PC-9 (cell line): ENCODE measurements at regions not wholly inside any gene's neighbourhood (a gene's known extent, or its start where the extent isn't known, plus 50 kb on each side); places are given as distances from the start of the nearest gene placed in this dataset.

ENCODE experiments used
- BruUV-seq: library from RNA; stranded (reverse); fragments of 400-500 nt; replicated peaks from 2 replicates; lab custom pipeline; 2021; lab: Mats Ljungman, UMichigan
- CTCF ChIA-PET: fragments of 300-600 bp; sonication (Branson Sonifier 250); formaldehyde crosslinking; loops from one replicate; lab custom pipeline; 2022; ENCODE audit warnings: antibody characterized with exemption; lab: Charles Lee
- POLR2A ChIA-PET: fragments of 300-600 bp; sonication (Branson Sonifier 250); formaldehyde crosslinking; loops from one replicate; lab custom pipeline; 2022; ENCODE audit warnings: antibody characterized with exemption; ENCODE audit not compliant: unreplicated experiment; lab: Charles Lee
- DNase-seq, 2 experiments: peaks; one replicate each; pipeline versions ENCODE4 v3.0.0 to v3.0.0-alpha.2; 2015 to 2022; ENCODE audit warnings: mixed read lengths in 1 of 2
- H2AFZ ChIP-seq: fragments of 200-600 bp; sonication (generic); 2 replicates; pipeline ENCODE4 v1.8.1; 2017; ENCODE audit warnings: antibody characterized with exemption
- H3F3A ChIP-seq: fragments of 200-600 bp; sonication (generic); 2 replicates; pipeline ENCODE4 v1.8.1; 2017; ENCODE audit warnings: antibody characterized with exemption, mild to moderate bottlenecking, low read depth; ENCODE audit not compliant: insufficient read depth
- H3K27ac ChIP-seq: fragments of 200-600 bp; sonication (generic); 2 replicates; pipeline ENCODE4 v1.6.1; 2016; ENCODE audit warnings: mixed run types
- H3K27me3 ChIP-seq: fragments of 200-600 bp; sonication (generic); 2 replicates; pipeline ENCODE4 v1.6.1; 2016; ENCODE audit warnings: low read depth, mixed run types; ENCODE audit not compliant: insufficient read depth
- H3K36me3 ChIP-seq: fragments of 200-600 bp; sonication (generic); 2 replicates; pipeline ENCODE4 v1.6.1; 2016; ENCODE audit warnings: low read depth, mixed run types
- H3K4me1 ChIP-seq: fragments of 200-600 bp; sonication (generic); replicated peaks from 2 replicates; pipeline ENCODE4 v1.6.1; 2016; ENCODE audit warnings: mixed run types; ENCODE audit not compliant: insufficient read depth
- H3K4me2 ChIP-seq: fragments of 200-600 bp; sonication (generic); 2 replicates; pipeline ENCODE4 v1.6.1; 2017; ENCODE audit warnings: mixed run types
- H3K4me3 ChIP-seq: fragments of 200-600 bp; sonication (generic); 2 replicates; pipeline ENCODE4 v1.6.1; 2016; ENCODE audit warnings: mixed run types
- H3K79me2 ChIP-seq: fragments of 200-600 bp; sonication (generic); 2 replicates; pipeline ENCODE4 v1.6.1; 2017; ENCODE audit warnings: low read depth, mixed run types
- H3K9me2 ChIP-seq: fragments of 200-600 bp; sonication (generic); 2 replicates; pipeline ENCODE4 v1.8.1; 2017; ENCODE audit warnings: mild to moderate bottlenecking; ENCODE audit not compliant: insufficient read depth
- H3K9me3 ChIP-seq: fragments of 200-600 bp; sonication (generic); 2 replicates; pipeline ENCODE4 v1.8.1; 2016; ENCODE audit warnings: low read depth; ENCODE audit not compliant: insufficient read depth
- H4K20me1 ChIP-seq: fragments of 200-600 bp; sonication (generic); 2 replicates; pipeline ENCODE4 v1.8.1; 2017; ENCODE audit not compliant: insufficient read depth
- CTCF ChIP-seq: fragments of 200-600 bp; sonication (generic); conservative IDR thresholded peaks from 2 replicates; pipeline ENCODE4 v1.6.1; 2017; ENCODE audit warnings: mixed run types, antibody characterized with exemption, mild to moderate bottlenecking, moderate library complexity
- EZH2 ChIP-seq: fragments of 200-600 bp; sonication (generic); IDR thresholded peaks from 2 replicates; pipeline ENCODE4 v1.8.0; 2017; ENCODE audit warnings: antibody characterized with exemption, low read depth
- intact Hi-C: fragments of 100-400 bp; cut with micrococcal nuclease; formaldehyde crosslinking; loops from one replicate; pipeline ENCODE4 v1.10.0; 2022; ENCODE audit not compliant: unreplicated experiment

GRCh38 chr9:82299870-82300269, 311.3 kb downstream of the SPATA31D1 start:
- no peaks in the 10 kb centered on the region for H3K9me2 ChIP-seq
- H3K4me2 ChIP-seq = no peak overlapping the region
- TF ChIP-seq CTCF (no peak), EZH2 (no peak)
- H4K20me1 ChIP-seq = no peaks in the 10 kb centered on the region
- H3K27ac ChIP-seq = no peak overlapping the region
- no peak for DNase-seq
- no TSS peak for BruUV-seq
- no peaks in the 10 kb centered on the region for H3K27me3 ChIP-seq
- POLR2A ChIA-PET = no interaction called here
- no peak overlapping the region for H3K4me3 ChIP-seq
- H3F3A ChIP-seq = no peaks in the 10 kb centered on the region
- no peaks in the 10 kb centered on the region for H3K4me1 ChIP-seq
- intact Hi-C loops = no loop called here
- H3K79me2 ChIP-seq = no peaks in the 10 kb centered on the region
- H3K9me3 ChIP-seq = no peaks in the 10 kb centered on the region
- no peak overlapping the region for H2AFZ ChIP-seq
- no peaks in the 10 kb centered on the region for H3K36me3 ChIP-seq
- CTCF ChIA-PET = no interaction called here

- Histone ChIP-seq H3K36me3 (no peaks in the 10 kb centered on the region), H4K20me1 (no peaks in the 10 kb centered on the region), H3F3A (no peaks in the 10 kb centered on the region), H3K4me2 (no peak overlapping the region), H2AFZ (no peak overlapping the region), H3K9me2 (no peaks in the 10 kb centered on the region), H3K27ac (no peak overlapping the region), H3K79me2 (no peaks in the 10 kb centered on the region), H3K27me3 (no peaks in the 10 kb centered on the region), H3K4me3 (no peak overlapping the region), H3K9me3 (no peaks in the 10 kb centered on the region), H3K4me1 (no peaks in the 10 kb centered on the region)
- intact Hi-C loops = no loop called here
- CTCF ChIA-PET = no interaction called here
- DNase-seq = no peak
- no peak for TF ChIP-seq EZH2
- TF ChIP-seq CTCF = no peak
- POLR2A ChIA-PET = interaction anchor here (0.5 kb wide), 1 partner anchor 1269 kb away, joined by 8 read pairs; no protein-coding TSS in a partner anchor
- no TSS peak for BruUV-seq
These were observed 314.5 kb downstream of the SPATA31D1 start for GRCh38 chr9:82302968-82303655.

GRCh38 chr9:82308836-82309235, 320.3 kb downstream of the SPATA31D1 start:
- Histone ChIP-seq H3K4me2 (no peak overlapping the region), H3K36me3 (no peaks in the 10 kb centered on the region), H3K27ac (no peak overlapping the region), H3K79me2 (no peaks in the 10 kb centered on the region), H2AFZ (no peak overlapping the region), H3K9me3 (no peaks in the 10 kb centered on the region), H3K27me3 (no peaks in the 10 kb centered on the region), H3K4me1 (no peaks in the 10 kb centered on the region), H3K9me2 (no peaks in the 10 kb centered on the region), H3K4me3 (no peak overlapping the region), H4K20me1 (no peaks in the 10 kb centered on the region), H3F3A (no peaks in the 10 kb centered on the region)
- intact Hi-C loops = no loop called here
- CTCF ChIA-PET = no interaction called here
- POLR2A ChIA-PET = no interaction called here
- no TSS peak for BruUV-seq
- no peak for TF ChIP-seq CTCF
- TF ChIP-seq EZH2 = no peak
- DNase-seq = no peak
